ENCODE measurements at regions not wholly inside any gene's neighbourhood (a gene's known extent, or its start where the extent isn't known, plus 50 kb on each side); places are given as distances from the start of the nearest gene placed in this dataset.

GRCh38 chr13:89287381-89287780 is 1616.2 kb downstream of the SLITRK5 start:
- Histone ChIP-seq H3K9me2 (ENCODE audit: insufficient read depth) (no peaks in the 10 kb centered on the region), H3K36me3 (ENCODE audit: low read depth) (no peaks in the 10 kb centered on the region), H3K9me3 (ENCODE audit: insufficient read depth, low read depth) (no peaks in the 10 kb centered on the region), H3F3A (ENCODE audit: insufficient read depth, low read depth) (no peaks in the 10 kb centered on the region), H3K4me1 (replicated peaks; ENCODE audit: insufficient read depth) (no peaks in the 10 kb centered on the region), H3K4me3 (no peak overlapping the region), H3K27ac (no peak overlapping the region), H3K4me2 (no peak overlapping the region), H3K27me3 (ENCODE audit: insufficient read depth, low read depth) (no peaks in the 10 kb centered on the region), H4K20me1 (ENCODE audit: insufficient read depth) (no peaks in the 10 kb centered on the region), H3K79me2 (ENCODE audit: low read depth) (no peaks in the 10 kb centered on the region), H2AFZ (no peak overlapping the region)
- CTCF ChIA-PET: no interaction called here
- TF ChIP-seq, protein P1, sequence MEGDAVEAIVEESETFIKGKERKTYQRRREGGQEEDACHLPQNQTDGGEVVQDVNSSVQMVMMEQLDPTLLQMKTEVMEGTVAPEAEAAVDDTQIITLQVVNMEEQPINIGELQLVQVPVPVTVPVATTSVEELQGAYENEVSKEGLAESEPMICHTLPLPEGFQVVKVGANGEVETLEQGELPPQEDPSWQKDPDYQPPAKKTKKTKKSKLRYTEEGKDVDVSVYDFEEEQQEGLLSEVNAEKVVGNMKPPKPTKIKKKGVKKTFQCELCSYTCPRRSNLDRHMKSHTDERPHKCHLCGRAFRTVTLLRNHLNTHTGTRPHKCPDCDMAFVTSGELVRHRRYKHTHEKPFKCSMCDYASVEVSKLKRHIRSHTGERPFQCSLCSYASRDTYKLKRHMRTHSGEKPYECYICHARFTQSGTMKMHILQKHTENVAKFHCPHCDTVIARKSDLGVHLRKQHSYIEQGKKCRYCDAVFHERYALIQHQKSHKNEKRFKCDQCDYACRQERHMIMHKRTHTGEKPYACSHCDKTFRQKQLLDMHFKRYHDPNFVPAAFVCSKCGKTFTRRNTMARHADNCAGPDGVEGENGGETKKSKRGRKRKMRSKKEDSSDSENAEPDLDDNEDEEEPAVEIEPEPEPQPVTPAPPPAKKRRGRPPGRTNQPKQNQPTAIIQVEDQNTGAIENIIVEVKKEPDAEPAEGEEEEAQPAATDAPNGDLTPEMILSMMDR (conservative IDR thresholded peaks at IDR 0.05): no peak
- no peak for TF ChIP-seq EZH2 (IDR thresholded peaks at IDR 0.05; ENCODE audit: low read depth)
- intact Hi-C loops (cut with micrococcal nuclease; ENCODE audit: unreplicated experiment): no loop called here
- no peak for DNase-seq
- no TSS peak for BruUV-seq (replicated peaks)
- POLR2A ChIA-PET (ENCODE audit: unreplicated experiment): no interaction called here

GRCh38 chr13:89294115-89294867 is 1623.1 kb downstream of the SLITRK5 start:
- Histone ChIP-seq H3K36me3 (ENCODE audit: low read depth) (no peaks in the 10 kb centered on the region), H3K4me3 (no peak overlapping the region), H3K27me3 (ENCODE audit: insufficient read depth, low read depth) (no peaks in the 10 kb centered on the region), H3K9me2 (ENCODE audit: insufficient read depth) (no peaks in the 10 kb centered on the region), H4K20me1 (ENCODE audit: insufficient read depth) (no peaks in the 10 kb centered on the region), H2AFZ (no peak overlapping the region), H3K27ac (no peak overlapping the region), H3K9me3 (ENCODE audit: insufficient read depth, low read depth) (no peaks in the 10 kb centered on the region), H3K4me2 (no peak overlapping the region), H3K4me1 (replicated peaks; ENCODE audit: insufficient read depth) (no peaks in the 10 kb centered on the region), H3K79me2 (ENCODE audit: low read depth) (no peaks in the 10 kb centered on the region), H3F3A (ENCODE audit: insufficient read depth, low read depth) (no peaks in the 10 kb centered on the region)
- ChIA-PET CTCF (no interaction called here), POLR2A (ENCODE audit: unreplicated experiment) (no interaction called here)
- no peak for TF ChIP-seq EZH2 (IDR thresholded peaks at IDR 0.05; ENCODE audit: low read depth)
- TF ChIP-seq, protein P1 (conservative IDR thresholded peaks at IDR 0.05): no peak
- no peak for DNase-seq
- intact Hi-C loops (cut with micrococcal nuclease; ENCODE audit: unreplicated experiment): no loop called here
- BruUV-seq (replicated peaks): no TSS peak

DNA sequence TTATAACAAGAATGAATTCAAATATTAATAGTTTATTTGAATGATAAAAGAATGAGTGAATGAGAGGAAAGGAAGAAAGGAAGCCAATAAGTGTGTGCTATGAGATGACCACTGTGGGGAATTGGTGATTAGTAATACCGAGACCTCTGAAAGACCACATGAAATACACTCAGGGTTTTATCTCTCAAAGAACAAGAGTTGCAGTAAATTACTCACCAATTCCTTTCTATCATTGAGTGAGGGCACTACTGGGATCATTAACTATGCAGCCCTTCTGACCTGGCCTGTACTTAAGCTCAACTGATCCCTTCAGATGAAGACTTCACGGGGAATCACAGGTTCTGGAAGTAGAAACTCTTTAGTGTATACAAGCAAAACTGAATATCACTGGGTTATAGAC is 1636.1 kb downstream of the SLITRK5 start:
- no peaks in the 10 kb centered on the region for H3K36me3 ChIP-seq (ENCODE audit: low read depth)
- H3K27ac ChIP-seq: no peak overlapping the region
- H3K4me3 ChIP-seq: no peak overlapping the region
- no peaks in the 10 kb centered on the region for H3K4me1 ChIP-seq (replicated peaks; ENCODE audit: insufficient read depth)
- H4K20me1 ChIP-seq (ENCODE audit: insufficient read depth): no peaks in the 10 kb centered on the region
- no peak overlapping the region for H3K4me2 ChIP-seq
- no peaks in the 10 kb centered on the region for H3K9me3 ChIP-seq (ENCODE audit: insufficient read depth, low read depth)
- H3F3A ChIP-seq (ENCODE audit: insufficient read depth, low read depth): no peaks in the 10 kb centered on the region
- H3K27me3 ChIP-seq (ENCODE audit: insufficient read depth, low read depth): no peaks in the 10 kb centered on the region
- no peak for DNase-seq
- peak overlapping the region; percentile 55; the same call in 1 of the 2 replicates for H2AFZ ChIP-seq
- ChIA-PET CTCF (no interaction called here), POLR2A (ENCODE audit: unreplicated experiment) (no interaction called here)
- BruUV-seq (replicated peaks): no TSS peak
- no peaks in the 10 kb centered on the region for H3K79me2 ChIP-seq (ENCODE audit: low read depth)
- H3K9me2 ChIP-seq (ENCODE audit: insufficient read depth): no peaks in the 10 kb centered on the region
- intact Hi-C loops (cut with micrococcal nuclease; ENCODE audit: unreplicated experiment): no loop called here
- TF ChIP-seq, protein P1 (conservative IDR thresholded peaks at IDR 0.05): no peak
- TF ChIP-seq EZH2 (IDR thresholded peaks at IDR 0.05; ENCODE audit: low read depth): no peak
